Thyroid gland (tissue), 4 donors: ENCODE measurements at regions not wholly inside any gene's neighbourhood (a gene's known extent, or its start where the extent isn't known, plus 50 kb on each side); places are given as distances from the start of the nearest gene placed in this dataset.

Source experiments
- CTCF ChIP-seq, 6 experiments: fragments of 200-600 bp in 3 of 6; fragments of 450-650 bp in 3 of 6; sonication (generic) in 3 of 6; IDR thresholded peaks; one replicate each; pipeline ENCODE4 v1.5.1; 2016 to 2019; ENCODE audit warnings: antibody characterized with exemption in 6 of 6, mild to moderate bottlenecking in 2 of 6, inconsistent platforms in 1 of 6, moderate library complexity in 1 of 6
- POLR2A ChIP-seq, 2 donors: fragments of 450-650 bp; IDR thresholded peaks; one replicate each; pipeline ENCODE4 v1.6.1; 2017; ENCODE audit warnings: antibody characterized with exemption in 2 of 2, mild to moderate bottlenecking in 2 of 2, moderate library complexity in 1 of 2

- TF ChIP-seq POLR2A (IDR thresholded peaks at IDR 0.05) (no peak), CTCF (IDR thresholded peaks at IDR 0.05) (no peak)
Measured at GRCh38 chr6:156098839-156099238, 643.2 kb upstream of the NOX3 start.
